Fibroblast of the aortic adventitia (primary cell): ENCODE measurements at regions not wholly inside any gene's neighbourhood (a gene's known extent, or its start where the extent isn't known, plus 50 kb on each side); places are given as distances from the start of the nearest gene placed in this dataset.

Experiments
- DNase-seq: peaks from one replicate; pipeline ENCODE4 v3.0.0-alpha.2; 2010; ENCODE audit warnings: low read depth
- H3K4me3 ChIP-seq: 2 replicates; pipeline ENCODE4 v1.5.1; 2011; ENCODE audit warnings: low read depth, mild to moderate bottlenecking, control low read depth, low read length, moderate library complexity
- TF ChIP-seq, protein P1 (sequence below): IDR thresholded peaks from 2 replicates; pipeline ENCODE4 v1.5.1; 2011; ENCODE audit warnings: mild to moderate bottlenecking, low read length, control low read depth, inconsistent platforms; ENCODE audit not compliant: insufficient read depth

DNA sequence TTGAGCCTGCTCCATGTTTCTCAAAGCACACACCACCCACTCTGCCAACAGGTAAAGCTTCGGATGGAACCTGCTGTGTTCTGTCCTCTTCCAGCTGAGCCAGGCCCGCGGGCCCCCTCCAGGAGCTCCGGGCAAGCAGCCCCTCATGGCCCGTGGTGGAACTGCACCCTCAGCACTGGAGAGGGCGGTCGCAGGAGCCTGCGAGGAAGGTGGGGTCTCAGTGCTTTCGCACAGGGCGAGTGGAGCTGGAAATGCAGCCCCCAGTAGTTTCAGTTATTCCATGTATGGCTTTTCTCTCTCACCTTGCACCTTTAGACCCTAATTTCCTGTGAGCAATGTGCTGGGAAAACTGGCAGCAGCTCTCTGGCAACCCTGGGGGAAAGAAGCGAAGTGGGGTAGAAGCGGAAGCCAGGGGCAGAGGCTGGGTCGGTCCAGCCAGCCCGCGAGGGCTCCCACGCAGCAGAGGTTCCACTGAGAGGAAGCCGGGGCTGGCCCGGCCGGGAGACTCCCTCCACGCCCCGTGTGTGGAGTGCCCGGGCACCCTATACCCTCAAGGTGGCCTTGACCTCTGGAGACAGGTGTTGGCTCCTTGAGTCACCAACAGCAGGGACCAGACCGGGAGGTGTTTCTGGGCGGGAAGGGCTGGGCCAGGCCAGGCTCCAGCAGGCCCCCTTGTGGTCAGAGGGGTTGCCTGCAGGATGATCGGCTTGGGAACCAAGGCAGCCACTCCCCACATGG is 119.9 kb upstream of the TMEM45B start:
- peak overlapping the region; percentile 31 for H3K4me3 ChIP-seq
- DNase-seq: peak; percentile 16
- TF ChIP-seq, protein P1, sequence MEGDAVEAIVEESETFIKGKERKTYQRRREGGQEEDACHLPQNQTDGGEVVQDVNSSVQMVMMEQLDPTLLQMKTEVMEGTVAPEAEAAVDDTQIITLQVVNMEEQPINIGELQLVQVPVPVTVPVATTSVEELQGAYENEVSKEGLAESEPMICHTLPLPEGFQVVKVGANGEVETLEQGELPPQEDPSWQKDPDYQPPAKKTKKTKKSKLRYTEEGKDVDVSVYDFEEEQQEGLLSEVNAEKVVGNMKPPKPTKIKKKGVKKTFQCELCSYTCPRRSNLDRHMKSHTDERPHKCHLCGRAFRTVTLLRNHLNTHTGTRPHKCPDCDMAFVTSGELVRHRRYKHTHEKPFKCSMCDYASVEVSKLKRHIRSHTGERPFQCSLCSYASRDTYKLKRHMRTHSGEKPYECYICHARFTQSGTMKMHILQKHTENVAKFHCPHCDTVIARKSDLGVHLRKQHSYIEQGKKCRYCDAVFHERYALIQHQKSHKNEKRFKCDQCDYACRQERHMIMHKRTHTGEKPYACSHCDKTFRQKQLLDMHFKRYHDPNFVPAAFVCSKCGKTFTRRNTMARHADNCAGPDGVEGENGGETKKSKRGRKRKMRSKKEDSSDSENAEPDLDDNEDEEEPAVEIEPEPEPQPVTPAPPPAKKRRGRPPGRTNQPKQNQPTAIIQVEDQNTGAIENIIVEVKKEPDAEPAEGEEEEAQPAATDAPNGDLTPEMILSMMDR: peak; percentile 78

DNA sequence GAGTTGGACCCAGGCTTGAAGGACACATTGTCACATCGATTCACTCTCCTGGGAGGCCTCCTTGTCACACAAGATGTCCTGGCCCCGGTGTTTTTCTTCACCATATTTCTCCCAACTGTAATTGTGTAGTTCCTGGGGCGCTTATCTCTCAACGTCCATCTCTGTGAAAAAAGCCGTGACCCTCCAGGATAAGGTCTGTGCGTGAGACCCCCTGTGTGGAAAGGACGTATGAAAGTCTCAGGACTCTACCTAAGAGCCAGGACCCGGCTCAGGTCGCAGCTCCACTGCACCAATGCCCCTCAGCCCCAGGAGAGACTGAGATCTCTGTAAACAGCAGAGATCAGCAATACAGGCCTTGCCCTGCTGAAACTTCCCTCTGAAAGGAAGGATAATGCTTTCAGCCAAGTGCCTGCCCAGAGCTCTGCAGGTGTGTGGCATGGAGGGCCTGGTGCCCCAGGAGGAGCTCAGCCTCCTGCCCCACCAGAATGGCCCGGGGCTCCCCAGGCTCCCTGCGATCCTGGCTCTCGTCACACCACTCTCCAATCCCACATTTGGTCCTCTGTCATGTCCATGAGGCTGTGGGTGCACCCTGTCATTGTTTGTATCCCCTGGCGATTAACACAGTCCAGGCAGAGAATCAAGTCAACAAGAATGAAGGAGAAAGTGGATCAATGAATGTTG is 119.2 kb upstream of the TMEM45B start:
- no peak for DNase-seq
- H3K4me3 ChIP-seq: no peak overlapping the region
- TF ChIP-seq, protein P1: no peak

DNA sequence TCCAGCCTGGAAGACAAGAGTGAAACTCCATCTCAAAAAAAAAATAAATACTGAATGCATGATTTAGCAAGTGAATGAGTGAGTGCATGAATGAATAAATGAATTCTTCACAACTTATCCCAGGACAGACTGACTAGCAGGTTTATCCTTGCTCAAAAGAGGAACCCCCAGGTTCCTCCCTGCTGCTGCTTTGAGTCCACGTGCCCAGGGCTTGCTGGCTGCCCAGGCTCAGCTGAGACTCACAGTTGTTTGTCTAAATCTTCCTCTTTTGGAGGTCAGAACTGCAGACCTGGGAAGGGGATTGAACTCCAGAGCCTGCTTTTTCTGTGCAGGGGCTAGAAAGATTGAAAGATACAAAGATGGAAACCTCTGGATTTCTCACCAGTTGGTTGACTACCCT is 117.4 kb upstream of the TMEM45B start:
- H3K4me3 ChIP-seq: no peak overlapping the region
- TF ChIP-seq, protein P1: no peak
- DNase-seq: no peak

DNA sequence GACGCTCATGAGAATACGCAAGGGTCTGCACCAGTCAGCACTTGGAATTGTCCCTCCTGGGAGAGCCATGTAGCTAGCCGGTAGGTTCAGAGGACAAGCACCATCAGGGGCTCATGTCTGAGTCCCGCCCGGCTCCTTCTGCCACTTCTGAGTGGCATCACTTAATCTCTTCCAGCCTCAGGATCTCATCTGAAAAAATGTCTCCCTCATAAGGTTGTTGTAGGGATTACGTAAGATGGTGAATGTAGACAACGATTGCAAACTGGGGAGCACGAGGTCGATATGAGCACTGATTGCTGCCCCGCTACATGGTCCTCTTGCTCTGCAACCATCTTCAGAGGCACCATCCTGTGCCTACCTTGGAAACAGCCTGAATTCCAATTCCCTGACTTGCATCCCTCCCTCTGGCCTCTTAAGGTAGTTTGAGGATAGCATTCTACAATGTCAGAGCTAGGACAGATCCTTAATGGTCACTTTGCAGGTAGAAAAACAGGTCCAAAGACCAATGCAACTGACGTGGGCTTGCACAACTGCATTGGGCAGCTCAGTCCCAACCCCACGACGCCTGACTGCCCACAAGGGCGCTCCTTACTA is 115.8 kb upstream of the TMEM45B start:
- H3K4me3 ChIP-seq: no peak overlapping the region
- no peak for DNase-seq
- TF ChIP-seq, protein P1: no peak

DNA sequence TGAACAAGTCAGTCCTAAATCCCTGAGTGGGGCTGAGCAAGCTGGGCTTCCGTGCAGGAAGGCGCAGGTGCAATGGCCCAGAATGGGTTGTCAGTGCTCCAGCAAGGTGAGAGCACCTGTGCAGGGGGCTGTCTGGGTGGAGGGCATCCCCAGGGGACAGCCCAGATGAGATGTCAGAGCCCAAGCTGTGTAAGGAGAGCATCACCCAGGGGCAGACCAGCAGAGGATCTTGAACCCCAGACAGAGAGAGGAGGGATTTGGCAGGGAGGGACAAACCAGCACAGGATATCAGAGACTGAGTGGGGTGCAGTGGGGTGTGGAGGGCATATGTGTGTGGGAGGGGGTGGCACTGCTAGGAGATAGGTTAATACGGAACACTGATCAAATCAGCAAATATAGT is 114.9 kb upstream of the TMEM45B start:
- no peak for DNase-seq
- H3K4me3 ChIP-seq: no peak overlapping the region
- TF ChIP-seq, protein P1: no peak

DNA sequence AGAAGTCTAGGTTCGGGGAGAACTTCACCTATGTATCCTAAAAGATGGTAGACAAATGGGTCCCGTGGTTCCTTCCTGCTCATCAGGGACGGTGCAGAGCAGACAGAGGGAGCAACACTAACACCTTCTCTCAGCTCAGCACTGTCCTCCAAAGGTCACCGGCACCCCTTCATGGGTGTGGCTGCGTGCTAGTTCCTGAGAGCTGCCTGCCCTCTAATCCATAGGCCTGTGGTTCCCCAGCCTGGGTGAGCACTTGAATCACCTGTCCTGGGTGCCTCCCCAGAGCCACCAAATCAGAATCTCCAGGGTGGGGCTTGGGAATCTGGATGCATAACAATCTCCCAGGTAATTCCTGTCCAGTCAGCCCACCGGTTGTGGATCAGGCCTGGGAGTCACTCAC is 113.9 kb upstream of the TMEM45B start:
- no peak for DNase-seq
- H3K4me3 ChIP-seq: no peak overlapping the region
- TF ChIP-seq, protein P1: no peak
